ENCODE measurements at regions not wholly inside any gene's neighbourhood (a gene's known extent, or its start where the extent isn't known, plus 50 kb on each side); places are given as distances from the start of the nearest gene placed in this dataset.
"Not testable (repeated sequence)": the region's sequence is repeated elsewhere in the genome, so short reads cannot be mapped to it uniquely, and the experiment has no call there.

DNA sequence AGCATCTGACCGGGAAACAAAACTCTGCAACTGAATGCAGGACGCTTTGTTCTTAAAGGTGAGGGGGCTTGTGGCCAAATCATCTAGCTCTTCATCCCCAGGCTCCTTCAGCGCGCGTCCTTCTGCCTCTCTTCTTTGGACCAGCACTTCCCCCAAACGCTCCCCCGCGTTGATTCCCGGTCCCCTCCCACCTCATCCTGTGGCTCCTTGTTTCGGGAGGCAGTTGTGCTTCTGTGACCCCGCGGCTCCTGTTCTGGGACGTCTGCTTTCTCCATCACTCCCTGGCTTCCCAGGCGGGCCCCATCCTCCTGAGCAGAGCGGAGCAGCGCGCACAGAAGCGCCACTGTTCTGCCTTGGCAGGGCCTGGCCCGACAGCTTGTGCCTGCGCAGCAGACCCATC lies 109.7 kb upstream of the ZNG1E start:
- not testable (repeated sequence) for H3K9me3 ChIP-seq, H3K4me3 ChIP-seq, H4K20me1 ChIP-seq, H3K36me3 ChIP-seq, H3K4me2 ChIP-seq, H3K27ac ChIP-seq, H3K9ac ChIP-seq, H3K27me3 ChIP-seq, H3K4me1 ChIP-seq

DNA sequence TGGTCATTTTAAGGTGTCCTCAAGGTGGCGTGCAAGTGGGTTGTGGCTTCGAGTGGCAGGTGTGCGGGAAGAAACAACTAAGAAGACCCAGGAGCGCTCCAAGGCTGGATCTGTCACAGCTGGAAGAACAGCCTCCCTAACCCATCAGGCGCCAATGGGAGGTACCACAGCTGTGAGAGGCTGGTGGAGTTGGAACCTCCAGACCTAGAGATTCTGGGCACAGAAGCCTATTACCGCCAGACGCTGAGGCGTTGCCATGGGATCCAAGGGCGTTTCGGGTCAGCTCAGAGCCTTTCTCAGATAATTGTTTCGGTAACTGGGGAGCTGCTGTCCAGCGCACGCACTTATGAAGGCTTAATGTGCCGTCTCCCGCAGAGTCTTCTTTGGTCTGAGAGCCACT lies 156.7 kb upstream of the ZNG1E start:
- not testable (repeated sequence) for H3K9me3 ChIP-seq, H3K4me3 ChIP-seq, H3K27ac ChIP-seq, H3K4me1 ChIP-seq, H3K4me2 ChIP-seq, H3K36me3 ChIP-seq, H3K9ac ChIP-seq, H4K20me1 ChIP-seq, H3K27me3 ChIP-seq

DNA sequence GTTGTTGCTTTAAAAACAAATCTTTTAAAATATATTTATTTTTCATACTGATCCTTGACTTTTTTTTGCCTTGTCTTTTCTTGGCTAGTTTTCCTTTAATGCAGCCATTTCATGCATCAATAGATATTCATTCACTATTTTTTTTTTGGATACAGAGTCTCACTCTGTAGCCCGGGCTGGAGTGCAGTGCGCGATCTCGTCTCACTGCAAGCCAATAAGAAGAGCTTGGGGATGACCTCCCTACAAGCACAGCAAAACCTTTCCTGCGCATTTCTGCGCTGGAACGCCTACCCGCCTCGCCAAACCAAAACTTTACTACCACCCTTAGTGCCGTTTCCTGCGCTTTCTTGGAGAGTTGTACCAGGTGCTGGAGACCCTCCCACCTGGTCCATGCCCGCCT lies 161.3 kb upstream of the ZNG1E start:
- not testable (repeated sequence) for H4K20me1 ChIP-seq, H3K9ac ChIP-seq, H3K4me2 ChIP-seq, H3K36me3 ChIP-seq, H3K27me3 ChIP-seq, H3K4me1 ChIP-seq, H3K9me3 ChIP-seq, H3K27ac ChIP-seq, H3K4me3 ChIP-seq

DNA sequence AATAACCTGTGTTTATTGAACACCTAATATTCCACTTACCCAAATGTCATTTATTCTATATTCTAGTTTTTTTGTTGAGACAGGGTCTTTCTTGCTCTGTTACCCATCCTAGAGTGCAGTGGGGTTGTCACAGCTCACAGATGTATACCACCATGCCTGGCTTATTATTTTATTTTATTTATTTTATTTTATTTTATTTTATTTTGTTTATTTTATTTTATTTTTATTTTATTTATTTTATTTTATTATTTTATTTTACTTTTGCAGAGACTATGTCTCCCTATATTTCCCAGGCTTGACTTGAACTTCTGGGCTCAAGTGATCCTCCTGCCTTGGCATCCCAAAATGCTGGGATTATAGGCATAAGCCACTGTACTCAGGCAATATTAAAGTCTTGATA lies 167.8 kb upstream of the ZNG1E start:
- H3K9ac ChIP-seq, H3K36me3 ChIP-seq, H3K27ac ChIP-seq, H4K20me1 ChIP-seq, H3K27me3 ChIP-seq, H3K4me1 ChIP-seq, H3K9me3 ChIP-seq, H3K4me3 ChIP-seq, H3K4me2 ChIP-seq: not testable (repeated sequence)

DNA sequence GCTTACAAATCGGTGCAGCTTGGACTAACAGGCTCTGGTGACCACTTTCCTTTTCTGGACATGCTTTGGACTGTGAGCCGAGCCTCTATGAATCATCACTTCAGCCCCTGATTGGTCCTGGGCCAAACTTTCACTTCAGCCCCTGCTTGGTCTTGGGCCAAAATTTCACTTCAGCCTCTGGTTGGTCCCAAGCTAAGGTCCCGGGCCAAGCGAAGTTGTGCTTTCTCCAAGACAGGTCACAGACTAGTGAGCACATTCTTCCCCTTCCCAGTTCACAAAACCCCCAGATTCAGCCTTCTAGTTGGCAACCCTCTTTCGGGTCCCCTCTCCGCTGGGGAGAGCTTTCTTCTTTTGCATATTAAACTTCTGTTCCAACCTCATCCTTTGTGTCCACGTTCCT lies 171.0 kb upstream of the ZNG1E start:
- not testable (repeated sequence) for H3K4me3 ChIP-seq

DNA sequence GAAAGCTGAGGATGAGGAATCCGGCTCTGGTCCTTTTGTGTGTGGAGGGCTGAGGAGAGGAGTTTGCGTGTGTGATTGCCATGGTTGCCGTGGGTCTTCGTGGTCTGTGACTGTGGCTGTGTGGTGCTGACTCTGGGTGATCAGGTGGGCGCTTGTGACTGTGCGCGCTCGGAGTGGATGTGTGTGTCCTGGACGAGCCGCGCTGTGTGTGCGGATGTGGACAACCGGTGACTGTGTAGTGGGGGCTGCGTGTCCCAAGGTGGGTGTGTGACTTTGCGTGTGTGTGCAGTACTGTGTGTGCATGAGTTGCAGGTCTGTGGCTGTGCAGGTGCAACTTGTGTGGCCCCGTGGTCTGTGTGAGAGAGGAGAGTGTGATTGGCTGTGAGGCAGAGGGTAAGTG lies 172.0 kb upstream of the ZNG1E start:
- H3K9me3 ChIP-seq, H4K20me1 ChIP-seq, H3K4me3 ChIP-seq, H3K4me1 ChIP-seq, H3K36me3 ChIP-seq, H3K4me2 ChIP-seq, H3K27me3 ChIP-seq, H3K27ac ChIP-seq, H3K9ac ChIP-seq: not testable (repeated sequence)

More for the DNA sequence above, 171.0 kb upstream of the ZNG1E start:
- not testable (repeated sequence) for H3K27ac ChIP-seq, H3K4me1 ChIP-seq, H3K27me3 ChIP-seq, H4K20me1 ChIP-seq, H3K9ac ChIP-seq, H3K9me3 ChIP-seq, H3K36me3 ChIP-seq, H3K4me2 ChIP-seq

DNA sequence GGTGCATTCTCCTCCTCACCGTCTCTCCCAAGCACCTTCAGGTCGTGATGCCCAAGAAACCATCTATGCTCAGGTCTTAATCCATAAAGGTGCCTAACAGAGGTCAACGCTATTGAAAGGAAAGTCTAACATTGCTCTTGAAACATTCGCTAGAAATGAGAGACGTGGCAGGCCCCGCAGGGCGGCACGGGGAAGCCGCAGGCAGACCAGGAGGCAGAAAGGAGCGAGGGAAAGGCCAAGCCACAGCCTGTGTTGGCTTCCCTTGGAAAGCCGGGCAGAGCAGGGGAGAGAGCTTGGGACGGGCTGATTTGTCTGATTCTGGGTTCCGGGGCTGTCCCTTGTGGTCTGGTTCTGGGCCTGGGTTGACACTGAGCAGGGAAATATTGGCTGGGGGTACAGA lies 192.8 kb upstream of the ZNG1E start:
- not testable (repeated sequence) for H3K36me3 ChIP-seq, H3K27me3 ChIP-seq, H3K4me1 ChIP-seq, H3K9ac ChIP-seq, H4K20me1 ChIP-seq, H3K4me2 ChIP-seq, H3K9me3 ChIP-seq, H3K27ac ChIP-seq, H3K4me3 ChIP-seq

DNA sequence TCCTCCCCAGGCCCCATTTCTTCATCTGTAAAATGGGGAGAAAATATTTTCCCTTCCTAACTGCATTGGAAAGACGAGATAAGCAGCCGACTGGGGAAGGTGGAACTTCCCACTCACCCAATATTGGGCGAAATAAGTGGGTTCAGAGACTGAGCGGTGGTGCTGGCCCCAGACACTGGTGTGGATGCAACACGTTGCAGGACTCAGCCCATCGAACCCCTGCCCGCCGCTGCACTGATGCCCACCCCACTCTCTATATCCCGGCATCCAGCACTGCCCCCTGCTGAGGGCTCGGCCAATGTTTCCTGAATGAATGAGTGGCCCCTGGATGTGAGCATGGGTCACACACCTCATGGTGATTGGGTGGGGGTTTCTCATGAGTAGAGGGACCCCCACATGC lies 194.4 kb upstream of the ZNG1E start:
- not testable (repeated sequence) for H3K36me3 ChIP-seq, H3K27ac ChIP-seq, H3K9me3 ChIP-seq, H4K20me1 ChIP-seq, H3K9ac ChIP-seq, H3K4me3 ChIP-seq, H3K27me3 ChIP-seq, H3K4me2 ChIP-seq, H3K4me1 ChIP-seq

DNA sequence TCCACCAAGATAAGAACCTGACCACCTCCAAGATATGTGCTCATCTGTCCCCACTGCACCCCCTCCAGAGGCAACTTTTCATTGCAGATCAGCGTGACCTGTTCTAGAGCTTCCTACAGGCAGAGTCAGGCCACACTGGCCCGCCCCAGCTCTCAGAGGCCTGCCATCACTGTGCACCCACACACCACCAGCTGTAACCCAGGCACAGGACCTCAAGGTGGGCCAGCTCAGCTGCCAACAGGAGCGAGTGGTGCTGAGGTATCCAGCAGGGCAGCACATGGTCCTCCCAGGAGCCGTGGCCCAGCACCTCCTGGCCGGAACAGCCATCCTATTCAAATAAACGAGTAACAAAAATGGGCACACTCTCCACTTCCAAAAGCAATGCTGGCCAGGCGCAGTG lies 189.9 kb upstream of the FOXD4L5 start:
- not testable (repeated sequence) for H3K4me1 ChIP-seq, H3K9ac ChIP-seq, H3K4me2 ChIP-seq, H3K9me3 ChIP-seq, H3K4me3 ChIP-seq, H3K27ac ChIP-seq, H3K36me3 ChIP-seq, H3K27me3 ChIP-seq, H4K20me1 ChIP-seq

DNA sequence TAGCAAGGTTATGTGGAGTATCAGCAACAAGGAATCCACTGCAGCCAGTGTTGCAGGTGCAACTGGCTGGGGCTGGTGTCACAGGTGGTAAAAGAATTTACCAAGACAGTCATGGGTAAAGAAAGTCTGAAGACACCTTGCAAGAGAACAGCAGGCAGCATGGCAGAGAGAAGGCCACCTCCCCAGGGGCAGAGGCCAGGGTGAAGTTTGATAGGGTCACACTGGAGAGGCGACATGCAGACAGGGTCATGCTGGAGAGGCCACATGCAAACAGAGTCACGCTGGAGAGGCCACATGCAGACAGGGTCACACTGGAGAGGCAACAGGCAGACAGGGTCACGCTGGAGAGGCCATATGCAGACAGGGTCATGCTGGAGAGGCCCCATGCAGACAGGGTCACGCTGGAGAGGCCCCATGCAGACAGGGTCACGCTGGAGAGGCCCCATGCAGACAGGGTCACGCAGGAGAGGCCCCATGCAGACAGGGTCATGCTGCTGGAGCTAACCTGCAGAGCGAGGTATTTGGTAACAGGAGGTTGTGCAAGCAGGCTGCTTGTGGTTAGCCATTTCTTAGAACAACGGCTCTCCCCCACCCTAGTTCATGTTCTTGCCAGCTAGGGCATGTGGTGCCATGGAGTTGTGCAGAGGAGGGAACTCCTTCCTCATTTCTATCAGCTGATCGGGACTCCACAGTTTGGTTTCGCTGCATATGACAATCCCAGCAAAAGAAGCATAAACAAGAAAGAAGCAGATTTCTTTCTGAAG lies 188.2 kb upstream of the FOXD4L5 start:
- H3K9me3 ChIP-seq, H4K20me1 ChIP-seq, H3K27ac ChIP-seq, H3K4me3 ChIP-seq, H3K4me2 ChIP-seq, H3K9ac ChIP-seq, H3K27me3 ChIP-seq, H3K4me1 ChIP-seq, H3K36me3 ChIP-seq: not testable (repeated sequence)

DNA sequence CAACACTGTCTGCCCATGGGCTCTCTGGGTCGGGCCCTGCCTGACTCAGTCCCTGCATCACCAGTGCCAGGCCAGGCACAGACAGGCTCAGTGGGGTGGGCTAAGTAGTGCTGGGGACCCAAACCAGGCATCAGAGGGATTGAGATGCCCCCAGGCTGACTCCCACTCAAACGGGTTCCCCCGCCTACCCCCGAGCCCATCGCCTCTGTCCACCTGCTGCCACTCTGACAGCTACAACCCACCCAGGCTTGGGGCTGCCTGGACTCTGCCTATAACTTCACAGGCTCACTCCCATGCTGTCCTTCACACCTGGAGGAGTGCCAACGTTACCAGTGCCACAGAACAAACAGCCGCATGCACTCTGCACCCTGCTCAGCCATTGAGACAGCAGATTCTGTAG lies 186.1 kb upstream of the FOXD4L5 start:
- H3K4me3 ChIP-seq, H3K36me3 ChIP-seq, H3K9ac ChIP-seq, H3K27me3 ChIP-seq, H3K9me3 ChIP-seq, H3K4me2 ChIP-seq, H3K27ac ChIP-seq, H3K4me1 ChIP-seq, H4K20me1 ChIP-seq: not testable (repeated sequence)

DNA sequence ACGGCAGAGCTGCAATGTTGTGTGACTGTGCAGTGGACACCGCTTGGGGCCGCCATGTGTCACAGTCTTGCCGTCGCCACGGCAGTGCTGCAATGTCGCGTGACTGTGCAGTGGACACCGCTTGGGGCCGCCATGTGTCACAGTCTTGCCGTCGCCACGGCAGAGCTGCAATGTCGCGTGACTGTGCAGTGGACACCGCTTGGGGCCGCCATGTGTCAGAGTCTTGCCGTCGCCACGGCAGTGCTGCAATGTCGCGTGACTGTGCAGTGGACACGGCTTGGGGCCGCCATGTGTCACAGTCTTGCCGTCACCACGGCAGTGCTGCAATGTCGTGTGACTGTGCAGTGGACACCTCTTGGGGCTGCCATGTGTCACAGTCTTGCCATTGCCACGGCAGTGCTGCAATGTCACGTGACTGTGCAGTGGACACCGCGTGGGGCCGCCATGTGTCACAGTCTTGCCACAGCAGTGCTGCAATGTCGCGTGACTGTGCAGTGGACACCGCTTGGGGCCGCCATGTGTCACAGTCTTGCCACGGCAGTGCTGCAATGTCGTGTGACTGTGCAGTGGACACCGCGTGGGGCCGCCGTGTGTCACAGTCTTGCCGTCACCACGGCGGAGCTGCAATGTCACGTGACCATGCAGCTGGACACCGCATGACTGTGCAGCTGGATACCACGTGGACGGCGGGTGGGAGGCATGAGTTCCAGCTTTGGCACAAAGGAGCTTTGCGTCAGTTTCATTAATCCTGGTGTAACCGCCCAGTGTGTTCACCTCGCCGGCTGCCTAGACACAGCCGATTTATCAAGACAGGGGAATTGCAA lies 182.1 kb upstream of the FOXD4L5 start:
- not testable (repeated sequence) for H4K20me1 ChIP-seq, H3K4me3 ChIP-seq

DNA sequence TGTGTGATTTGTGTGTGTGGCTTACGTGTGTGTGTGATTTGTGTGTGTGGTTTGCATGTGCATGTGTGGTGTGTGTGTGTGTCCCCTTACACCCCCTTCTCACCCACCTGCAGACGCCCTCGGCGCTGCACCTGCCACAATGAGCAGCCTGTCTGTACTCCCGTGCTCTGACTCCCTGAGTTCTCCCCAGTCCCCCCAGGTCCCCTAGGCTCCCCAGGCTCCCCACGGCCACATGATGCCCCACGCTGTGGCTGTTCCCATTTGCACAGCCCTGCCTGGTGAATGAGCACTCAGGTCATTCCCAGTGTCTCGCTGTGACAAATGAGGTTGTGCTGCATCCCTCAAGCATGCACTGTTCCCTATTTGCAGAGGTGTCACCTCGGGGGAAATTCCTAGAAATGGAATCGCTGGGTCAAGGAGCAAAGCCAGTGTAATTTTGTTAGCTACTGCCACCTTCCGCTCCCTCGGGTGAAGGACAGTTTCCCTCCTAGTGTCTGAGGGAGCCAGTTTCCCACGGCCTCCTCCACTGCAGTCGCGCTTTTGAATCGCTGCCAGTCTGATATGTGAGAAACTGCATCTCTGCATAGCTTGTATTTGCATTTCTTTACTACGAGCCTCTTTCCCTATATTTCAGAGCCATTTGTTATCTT lies 180.4 kb upstream of the FOXD4L5 start:
- not testable (repeated sequence) for H3K4me2 ChIP-seq, H3K4me3 ChIP-seq, H3K4me1 ChIP-seq, H3K36me3 ChIP-seq, H3K27ac ChIP-seq, H3K27me3 ChIP-seq, H4K20me1 ChIP-seq, H3K9me3 ChIP-seq, H3K9ac ChIP-seq

More for the DNA sequence above, 182.1 kb upstream of the FOXD4L5 start:
- H3K9ac ChIP-seq, H3K27ac ChIP-seq, H3K27me3 ChIP-seq, H3K36me3 ChIP-seq, H3K9me3 ChIP-seq, H3K4me1 ChIP-seq, H3K4me2 ChIP-seq: not testable (repeated sequence)

DNA sequence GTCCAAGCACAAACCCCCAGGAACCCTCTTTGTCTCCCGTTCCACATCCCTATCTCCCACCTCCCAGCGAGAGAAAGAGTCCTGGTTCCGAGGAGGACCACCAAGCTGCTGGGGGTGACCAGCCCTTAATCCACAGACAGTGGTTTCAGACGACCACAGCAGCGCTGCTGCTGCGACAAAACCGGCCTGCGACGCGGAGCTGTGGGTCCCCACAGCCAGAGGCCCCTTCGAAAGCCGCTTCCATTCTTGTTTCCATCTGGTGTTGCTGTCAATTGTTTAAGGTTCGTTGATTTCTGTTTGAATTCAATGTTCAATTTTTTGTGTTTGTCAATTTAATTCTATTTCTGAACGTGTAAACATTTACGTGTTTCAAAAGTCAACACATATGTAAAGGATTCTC lies 177.5 kb upstream of the FOXD4L5 start:
- not testable (repeated sequence) for H3K9ac ChIP-seq, H3K9me3 ChIP-seq, H3K36me3 ChIP-seq, H3K4me3 ChIP-seq, H3K27ac ChIP-seq, H3K4me1 ChIP-seq, H4K20me1 ChIP-seq, H3K27me3 ChIP-seq, H3K4me2 ChIP-seq
